NCI-H146 treated with DMSO at 0.1 percent for 48 hours (cell line): ENCODE measurements at regions not wholly inside any gene's neighbourhood (a gene's known extent, or its start where the extent isn't known, plus 50 kb on each side); places are given as distances from the start of the nearest gene placed in this dataset.
"Not testable (repeated sequence)": the region's sequence is repeated elsewhere in the genome, so short reads cannot be mapped to it uniquely, and the experiment has no call there.

Experiments
- DNase-seq: peaks from one replicate; lab custom pipeline; 2025; ENCODE audit not compliant: unreplicated experiment; lab: John Stamatoyannopoulos, UW

- DNase-seq = peak; percentile 77
These were observed 208.4 kb downstream of the TPST1 start for GRCh38 chr7:66413379-66414114.

- DNase-seq = no peak
These were observed 210.6 kb downstream of the TPST1 start for GRCh38 chr7:66415659-66416265.

- no peak for DNase-seq
These were observed 210.1 kb upstream of the KCTD7 start for GRCh38 chr7:66418537-66418936.

GRCh38 chr7:66419210-66419609, 209.5 kb upstream of the KCTD7 start:
- DNase-seq = no peak

- no peak for DNase-seq
These were observed 206.7 kb upstream of the KCTD7 start for GRCh38 chr7:66421830-66422475.

GRCh38 chr7:66423729-66424128, 205.0 kb upstream of the KCTD7 start:
- no peak for DNase-seq

GRCh38 chr7:66426332-66426731, 202.3 kb upstream of the KCTD7 start:
- no peak for DNase-seq

- DNase-seq = no peak
These were observed 201.7 kb upstream of the KCTD7 start for GRCh38 chr7:66426996-66427395.

GRCh38 chr7:66427956-66428355, 200.7 kb upstream of the KCTD7 start:
- DNase-seq = no peak

- DNase-seq = no peak
These were observed 199.1 kb upstream of the KCTD7 start for GRCh38 chr7:66429498-66430163.

- no peak for DNase-seq
These were observed 198.5 kb upstream of the KCTD7 start for GRCh38 chr7:66430164-66430545.

- DNase-seq = not testable (repeated sequence)
These were observed 189.8 kb upstream of the KCTD7 start for GRCh38 chr7:66438703-66439405.

- no peak for DNase-seq
These were observed 186.3 kb upstream of the KCTD7 start for GRCh38 chr7:66442385-66442784.

GRCh38 chr7:66443946-66444345, 184.7 kb upstream of the KCTD7 start:
- no peak for DNase-seq

- DNase-seq = not testable (repeated sequence)
These were observed 181.7 kb upstream of the KCTD7 start for GRCh38 chr7:66447007-66447406.

- DNase-seq = not testable (repeated sequence)
These were observed 177.9 kb upstream of the KCTD7 start for GRCh38 chr7:66450814-66451213.

- DNase-seq = not testable (repeated sequence)
These were observed 177.0 kb upstream of the KCTD7 start for GRCh38 chr7:66451713-66452112.

GRCh38 chr7:66452165-66452564, 176.5 kb upstream of the KCTD7 start:
- DNase-seq = no peak

GRCh38 chr7:66453340-66453739, 175.3 kb upstream of the KCTD7 start:
- no peak for DNase-seq

GRCh38 chr7:66454600-66455225, 174.0 kb upstream of the KCTD7 start:
- DNase-seq = no peak

GRCh38 chr7:66455432-66455831, 173.2 kb upstream of the KCTD7 start:
- not testable (repeated sequence) for DNase-seq
